ENCODE measurements at regions not wholly inside any gene's neighbourhood (a gene's known extent, or its start where the extent isn't known, plus 50 kb on each side); places are given as distances from the start of the nearest gene placed in this dataset.

DNA sequence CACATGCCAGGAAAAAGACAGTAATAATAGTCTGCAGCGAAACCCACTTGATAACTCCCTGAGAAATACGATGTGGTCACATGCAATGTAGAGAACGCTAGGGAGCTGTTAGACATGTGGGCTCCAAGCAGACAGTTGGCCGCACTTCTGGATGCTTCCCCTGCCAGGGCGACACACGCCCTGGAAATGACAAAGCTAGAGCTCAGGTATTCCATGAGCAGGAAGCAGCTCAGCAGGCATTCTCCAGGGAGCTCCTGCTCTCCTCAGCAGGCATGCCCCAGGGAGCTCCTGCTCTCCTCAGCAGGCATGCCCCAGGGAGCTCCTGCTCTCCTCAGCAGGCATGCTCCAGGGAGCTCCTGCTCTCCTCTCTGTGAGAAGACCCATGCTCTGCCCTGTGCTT lies 52.4 kb upstream of the NXT1 start:
- Histone ChIP-seq H3K14ac (replicated peaks; ENCODE audit: low read depth, low read length) (no peak overlapping the region), H3K4me3 (ENCODE audit: insufficient read depth, low read depth, low read length) (no peak overlapping the region), H3K4me1 (ENCODE audit: control insufficient read depth, insufficient read depth, low read length) (no peaks in the 10 kb centered on the region), H3K27me3 (ENCODE audit: control insufficient read depth, insufficient read depth, low read length) (peaks cover 12% of the 10 kb centered on the region), H4K20me1 (ENCODE audit: insufficient read depth, low read length) (no peaks in the 10 kb centered on the region), H2AK5ac (ENCODE audit: low read depth, low read length) (no peak overlapping the region), H4K91ac (ENCODE audit: insufficient read depth, low read depth, low read length) (no peak overlapping the region), H4K8ac (ENCODE audit: low read depth in 2 of 2, low read length in 2 of 2) (no peak overlapping the region), H3K9me1 (ENCODE audit: insufficient read depth, low read length) (no peaks in the 10 kb centered on the region), H3K4ac (ENCODE audit: low read depth, low read length) (no peak overlapping the region), H3K18ac (ENCODE audit: low read depth, low read length) (no peak overlapping the region), H3K27ac (ENCODE audit: insufficient read depth, low read length) (no peak overlapping the region), H2BK5ac (ENCODE audit: low read depth, low read length, poor library complexity, severe bottlenecking) (no peak overlapping the region), H2BK20ac (ENCODE audit: low read depth, low read length) (no peak overlapping the region), H2BK120ac (ENCODE audit: low read depth, low read length) (no peak overlapping the region), H2BK15ac (ENCODE audit: low read depth, low read length) (no peak overlapping the region), H2AK9ac (replicated peaks; ENCODE audit: low read depth, low read length, poor library complexity) (no peak overlapping the region), H3K56ac (ENCODE audit: extremely low read depth, insufficient read depth, low read length) (no peak overlapping the region), H2AFZ (replicated peaks; ENCODE audit: low read length, poor library complexity) (no peak overlapping the region), H3K36me3 (ENCODE audit: control insufficient read depth, insufficient read depth, low read length) (no peaks in the 10 kb centered on the region), H4K5ac (ENCODE audit: low read depth, low read length) (no peak overlapping the region), H3K4me2 (ENCODE audit: low read depth, low read length) (no peak overlapping the region), H3K23ac (ENCODE audit: low read depth, low read length) (no peak overlapping the region), H3K9me3 (ENCODE audit: control insufficient read depth, insufficient read depth, low read length) (no peaks in the 10 kb centered on the region), H3K9ac (ENCODE audit: low read depth, low read length) (no peak overlapping the region), H3K79me1 (ENCODE audit: low read depth in 1 of 2, low read length in 2 of 2) (no peaks in the 10 kb centered on the region)
- no peak for ATAC-seq (ENCODE audit: low read depth)
- CTCF ChIA-PET: no interaction called here
- dilution Hi-C loops (cut with HindIII; ENCODE audit: low sequenced_read_pairs, unreplicated experiment): no loop called here
- no peak for DNase-seq
- POLR2A ChIA-PET (ENCODE audit: unreplicated experiment): no interaction called here
- BruUV-seq (replicated peaks): no TSS peak
- intact Hi-C loops (cut with micrococcal nuclease): no loop called here
- in situ Hi-C loops (cut with MboI; ENCODE audit: low sequenced_read_pairs): no loop called here
- 93% methylated on average over 3 of the region's 6 CpGs; no CpG with 5 or more reads in 1 of the 2 experiments for WGBS, 2 experiments (ENCODE audit: extremely low coverage in 2 of 2, insufficient read length in 1 of 2)
- TF ChIP-seq BHLHE40 (IDR thresholded peaks at IDR 0.05; ENCODE audit: low read depth, low read length) (no peak), RCOR1 (IDR thresholded peaks at IDR 0.05; ENCODE audit: insufficient replicate concordance, low read length) (no peak), SMC3 (IDR thresholded peaks at IDR 0.05; ENCODE audit: low read depth, low read length) (no peak), NFE2L2 (IDR thresholded peaks at IDR 0.05; ENCODE audit: low read depth, low read length) (no peak)
